OCI-LY1 (cell line): ENCODE measurements at regions not wholly inside any gene's neighbourhood (a gene's known extent, or its start where the extent isn't known, plus 50 kb on each side); places are given as distances from the start of the nearest gene placed in this dataset.

ENCODE experiments used
- H2AFZ ChIP-seq: fragments of 200-600 bp; sonication (generic), shearing (Covaris generic); 2 replicates; pipeline ENCODE4 v1.6.0; 2014; ENCODE audit warnings: antibody characterized with exemption, mild to moderate bottlenecking, low read length
- H3F3A ChIP-seq: fragments of 200-600 bp; sonication (generic), shearing (Covaris generic); 2 replicates; pipeline ENCODE4 v1.6.0; 2014; ENCODE audit warnings: mild to moderate bottlenecking, antibody characterized with exemption, low read length, moderate library complexity; ENCODE audit not compliant: insufficient read depth
- H3K27ac ChIP-seq: fragments of 200-600 bp; sonication (generic); 2 replicates; pipeline ENCODE4 v1.5.1; 2014; ENCODE audit warnings: low read length, mixed run types, mild to moderate bottlenecking, low read depth; ENCODE audit not compliant: poor library complexity, severe bottlenecking
- H3K27me3 ChIP-seq: fragments of 200-600 bp; sonication (generic); 2 replicates; pipeline ENCODE4 v1.6.0; 2014; ENCODE audit warnings: antibody characterized with exemption, mild to moderate bottlenecking, low read length, moderate library complexity; ENCODE audit not compliant: insufficient read depth
- H3K36me3 ChIP-seq: fragments of 200-600 bp; sonication (generic); 2 replicates; pipeline ENCODE4 v1.6.1; 2014; ENCODE audit warnings: mild to moderate bottlenecking, antibody characterized with exemption, low read length, moderate library complexity, mixed read lengths; ENCODE audit not compliant: insufficient read depth
- H3K4me1 ChIP-seq: fragments of 200-600 bp; sonication (generic); 2 replicates; pipeline ENCODE4 v1.5.1; 2014; ENCODE audit warnings: mild to moderate bottlenecking, low read length, moderate library complexity; ENCODE audit not compliant: insufficient read depth, severe bottlenecking
- H3K4me2 ChIP-seq: fragments of 200-600 bp; sonication (generic), shearing (Covaris generic); 2 replicates; pipeline ENCODE4 v1.6.1; 2014; ENCODE audit warnings: low read length
- H3K4me3 ChIP-seq: fragments of 200-600 bp; sonication (generic); 2 replicates; pipeline ENCODE4 v1.5.1; 2014; ENCODE audit warnings: low read length, low read depth, mild to moderate bottlenecking, mixed read lengths; ENCODE audit not compliant: poor library complexity, severe bottlenecking
- H3K79me2 ChIP-seq: fragments of 200-600 bp; shearing (Covaris generic); 2 replicates; pipeline ENCODE4 v1.6.1; 2016; ENCODE audit warnings: mixed run types, low read length, mixed read lengths; ENCODE audit not compliant: insufficient read depth
- H3K9ac ChIP-seq: fragments of 200-600 bp; sonication (generic), shearing (Covaris generic); 2 replicates; pipeline ENCODE4 v1.6.1; 2014; ENCODE audit warnings: mild to moderate bottlenecking, low read length, mixed read lengths
- H3K9me2 ChIP-seq: fragments of 200-600 bp; sonication (generic), shearing (Covaris generic); 2 replicates; pipeline ENCODE4 v1.6.1; 2014; ENCODE audit warnings: low read depth, mild to moderate bottlenecking, low read length, mixed read lengths
- H3K9me3 ChIP-seq: fragments of 200-600 bp; shearing (Covaris generic); 2 replicates; pipeline ENCODE4 v1.6.1; 2014; ENCODE audit warnings: low read length, mixed read lengths
- H4K20me1 ChIP-seq: fragments of 200-600 bp; sonication (generic), shearing (Covaris generic); 2 replicates; pipeline ENCODE4 v1.6.0; 2016; ENCODE audit warnings: mild to moderate bottlenecking, low read length; ENCODE audit not compliant: insufficient read depth
- CTCF ChIP-seq: fragments of 200-600 bp; sonication (generic), shearing (Covaris generic); IDR thresholded peaks from 2 replicates; pipeline ENCODE4 v1.5.1; 2017; ENCODE audit warnings: mild to moderate bottlenecking, antibody characterized with exemption, low read length, moderate library complexity, mixed read lengths
- EZH2 ChIP-seq: fragments of 200-600 bp; sonication (generic), shearing (Covaris generic); IDR thresholded peaks from 2 replicates; pipeline ENCODE4 v1.8.0; 2017; ENCODE audit warnings: borderline replicate concordance, mixed run types, mild to moderate bottlenecking, antibody characterized with exemption, low read length, moderate library complexity, mixed read lengths

DNA sequence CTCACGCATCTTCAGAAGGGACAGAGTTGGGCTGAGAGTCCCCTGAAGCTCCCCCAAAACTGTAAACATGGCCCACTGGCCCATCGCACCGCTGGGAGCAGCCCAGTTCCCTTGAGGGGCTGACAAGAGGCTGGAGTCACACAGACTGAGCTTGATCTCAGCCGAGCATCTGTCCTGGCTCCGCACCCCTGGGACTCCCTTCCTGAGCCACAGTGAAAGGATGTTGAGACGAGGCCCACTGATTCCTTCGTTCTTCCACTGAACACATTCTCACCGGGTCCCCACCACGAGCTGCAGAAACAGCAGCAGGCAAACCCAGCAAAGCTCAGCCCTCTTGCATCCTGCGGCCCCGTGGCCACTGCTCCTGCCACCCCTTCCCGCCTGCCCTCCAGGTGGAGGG lies 145.9 kb upstream of the CIBAR2 start:
- Histone ChIP-seq H3K9me3 (no peaks in the 10 kb centered on the region), H4K20me1 (no peaks in the 10 kb centered on the region), H3K79me2 (no peaks in the 10 kb centered on the region), H3K4me3 (no peak overlapping the region), H3K4me2 (no peak overlapping the region), H3K27ac (no peak overlapping the region), H3F3A (no peaks in the 10 kb centered on the region), H3K27me3 (no peaks in the 10 kb centered on the region; the same call in 1 of the 2 replicates), H3K36me3 (no peaks in the 10 kb centered on the region), H3K9me2 (no peaks in the 10 kb centered on the region), H2AFZ (no peak overlapping the region), H3K9ac (no peak overlapping the region), H3K4me1 (peaks cover 16% of the 10 kb centered on the region)
- no peak for TF ChIP-seq CTCF
- no peak for TF ChIP-seq EZH2

- H3K27me3 ChIP-seq: no peaks in the 10 kb centered on the region; the same call in 1 of the 2 replicates
- H3K4me1 ChIP-seq: peaks cover 16% of the 10 kb centered on the region
- no peaks in the 10 kb centered on the region for H3K79me2 ChIP-seq
- H4K20me1 ChIP-seq: no peaks in the 10 kb centered on the region
- H3K9ac ChIP-seq: no peak overlapping the region
- no peak overlapping the region for H2AFZ ChIP-seq
- H3F3A ChIP-seq: no peaks in the 10 kb centered on the region
- H3K4me3 ChIP-seq: no peak overlapping the region
- H3K36me3 ChIP-seq: no peaks in the 10 kb centered on the region
- H3K9me2 ChIP-seq: no peaks in the 10 kb centered on the region
- no peak overlapping the region for H3K4me2 ChIP-seq
- no peak for TF ChIP-seq CTCF
- no peak for TF ChIP-seq EZH2
- H3K9me3 ChIP-seq: no peaks in the 10 kb centered on the region
- H3K27ac ChIP-seq: no peak overlapping the region
Observed at GRCh38 chr16:85258629-85259028, 146.4 kb upstream of the CIBAR2 start.

DNA sequence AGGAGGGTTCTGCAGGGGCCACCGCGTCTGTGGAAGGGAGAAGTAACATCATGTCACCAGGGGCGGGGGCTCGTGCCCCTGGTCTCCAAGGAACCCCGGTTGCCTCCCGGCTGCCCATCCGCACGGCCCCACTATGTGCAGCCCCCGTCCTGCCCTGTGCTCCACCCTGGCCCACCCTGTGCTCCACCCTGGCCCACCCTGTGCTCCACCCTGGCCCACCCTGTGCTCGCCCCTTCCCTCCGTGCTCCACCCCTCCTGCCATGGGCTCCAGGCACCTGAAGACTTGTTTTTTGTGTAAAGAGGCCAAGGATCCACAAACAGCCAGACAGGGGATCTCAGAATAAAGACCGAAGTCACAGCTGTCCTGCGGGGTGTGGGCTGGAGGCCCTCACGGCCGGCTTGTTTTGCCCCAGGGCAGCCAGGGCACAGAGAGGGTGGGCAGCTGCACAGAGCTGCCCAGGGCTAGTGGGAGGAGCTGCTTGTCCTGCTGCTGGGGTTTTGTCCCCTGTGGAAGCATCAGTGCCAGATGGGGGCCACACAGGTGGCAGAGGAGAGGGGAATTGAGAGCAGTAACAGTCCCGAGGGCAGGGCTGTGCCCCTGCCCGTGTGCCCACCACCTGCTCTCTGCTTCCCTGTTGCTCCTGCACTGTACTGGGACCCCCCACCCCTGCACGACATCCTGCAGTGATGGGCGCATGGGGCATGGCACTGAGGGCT lies 147.0 kb upstream of the CIBAR2 start:
- no peaks in the 10 kb centered on the region for H3F3A ChIP-seq
- peaks cover 16% of the 10 kb centered on the region for H3K4me1 ChIP-seq
- no peaks in the 10 kb centered on the region for H3K36me3 ChIP-seq
- H3K27ac ChIP-seq: no peak overlapping the region
- H4K20me1 ChIP-seq: no peaks in the 10 kb centered on the region
- H3K9ac ChIP-seq: no peak overlapping the region
- no peaks in the 10 kb centered on the region for H3K79me2 ChIP-seq
- H3K4me2 ChIP-seq: no peak overlapping the region
- no peaks in the 10 kb centered on the region for H3K9me2 ChIP-seq
- H3K27me3 ChIP-seq: no peaks in the 10 kb centered on the region; the same call in 1 of the 2 replicates
- TF ChIP-seq EZH2: no peak
- TF ChIP-seq CTCF: no peak
- H3K9me3 ChIP-seq: no peaks in the 10 kb centered on the region
- no peak overlapping the region for H3K4me3 ChIP-seq
- no peak overlapping the region for H2AFZ ChIP-seq
